ENCODE measurements at regions not wholly inside any gene's neighbourhood (a gene's known extent, or its start where the extent isn't known, plus 50 kb on each side); places are given as distances from the start of the nearest gene placed in this dataset.

DNA sequence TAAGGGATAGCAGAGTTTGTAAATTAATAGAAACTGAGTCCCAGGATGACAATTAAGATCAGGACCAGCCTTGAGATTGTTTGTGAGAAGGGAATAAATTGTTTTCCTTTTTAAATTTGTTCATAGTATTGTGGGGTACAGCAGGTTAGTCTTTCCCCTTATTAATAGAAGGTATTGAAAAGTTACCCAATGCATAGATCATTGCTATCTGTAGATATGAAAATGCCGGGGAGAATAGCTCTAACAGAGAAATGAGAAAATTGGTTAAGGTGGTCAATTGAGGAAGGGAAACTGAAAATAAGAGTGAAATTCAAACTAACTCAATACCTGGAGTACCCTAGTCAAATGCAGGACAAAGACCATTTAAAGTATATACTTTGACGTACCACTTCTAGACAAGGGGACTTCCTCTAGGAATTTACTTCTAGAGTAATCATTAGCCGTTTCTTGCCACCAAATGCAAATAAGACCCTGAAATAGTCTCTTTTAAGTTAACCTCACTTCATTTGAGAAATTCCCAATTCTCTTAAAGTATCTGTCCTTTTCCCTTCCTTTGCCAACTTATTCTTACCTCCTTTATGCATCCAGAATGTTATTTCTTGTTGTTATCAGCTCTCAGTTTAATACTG, 1224.4 kb upstream of the LRRTM1 start:
- Histone ChIP-seq H3K27ac (ENCODE audit: low read length) (no peak overlapping the region), H3K9me3 (ENCODE audit: control insufficient read depth, insufficient read depth, low read depth, low read length) (no peaks in the 10 kb centered on the region; the same call in 1 of the 2 replicates), H3K4me3 (ENCODE audit: low read depth in 2 of 2, low read length in 2 of 2) (no peak overlapping the region), H3K36me3 (ENCODE audit: control insufficient read depth, insufficient read depth, low read length) (no peaks in the 10 kb centered on the region), H3K27me3 (ENCODE audit: control insufficient read depth, insufficient read depth, low read length) (no peaks in the 10 kb centered on the region), H3K4me1 (ENCODE audit: control insufficient read depth, insufficient read depth, low read length) (no peaks in the 10 kb centered on the region)
- POLR2A ChIA-PET = no interaction called here
- TF ChIP-seq, protein P1, sequence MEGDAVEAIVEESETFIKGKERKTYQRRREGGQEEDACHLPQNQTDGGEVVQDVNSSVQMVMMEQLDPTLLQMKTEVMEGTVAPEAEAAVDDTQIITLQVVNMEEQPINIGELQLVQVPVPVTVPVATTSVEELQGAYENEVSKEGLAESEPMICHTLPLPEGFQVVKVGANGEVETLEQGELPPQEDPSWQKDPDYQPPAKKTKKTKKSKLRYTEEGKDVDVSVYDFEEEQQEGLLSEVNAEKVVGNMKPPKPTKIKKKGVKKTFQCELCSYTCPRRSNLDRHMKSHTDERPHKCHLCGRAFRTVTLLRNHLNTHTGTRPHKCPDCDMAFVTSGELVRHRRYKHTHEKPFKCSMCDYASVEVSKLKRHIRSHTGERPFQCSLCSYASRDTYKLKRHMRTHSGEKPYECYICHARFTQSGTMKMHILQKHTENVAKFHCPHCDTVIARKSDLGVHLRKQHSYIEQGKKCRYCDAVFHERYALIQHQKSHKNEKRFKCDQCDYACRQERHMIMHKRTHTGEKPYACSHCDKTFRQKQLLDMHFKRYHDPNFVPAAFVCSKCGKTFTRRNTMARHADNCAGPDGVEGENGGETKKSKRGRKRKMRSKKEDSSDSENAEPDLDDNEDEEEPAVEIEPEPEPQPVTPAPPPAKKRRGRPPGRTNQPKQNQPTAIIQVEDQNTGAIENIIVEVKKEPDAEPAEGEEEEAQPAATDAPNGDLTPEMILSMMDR (IDR thresholded peaks at IDR 0.05) = no peak
- TF ChIP-seq POLR2AphosphoS5 (IDR thresholded peaks at IDR 0.05; ENCODE audit: low read depth, low read length) = no peak
- TF ChIP-seq, protein P2, sequence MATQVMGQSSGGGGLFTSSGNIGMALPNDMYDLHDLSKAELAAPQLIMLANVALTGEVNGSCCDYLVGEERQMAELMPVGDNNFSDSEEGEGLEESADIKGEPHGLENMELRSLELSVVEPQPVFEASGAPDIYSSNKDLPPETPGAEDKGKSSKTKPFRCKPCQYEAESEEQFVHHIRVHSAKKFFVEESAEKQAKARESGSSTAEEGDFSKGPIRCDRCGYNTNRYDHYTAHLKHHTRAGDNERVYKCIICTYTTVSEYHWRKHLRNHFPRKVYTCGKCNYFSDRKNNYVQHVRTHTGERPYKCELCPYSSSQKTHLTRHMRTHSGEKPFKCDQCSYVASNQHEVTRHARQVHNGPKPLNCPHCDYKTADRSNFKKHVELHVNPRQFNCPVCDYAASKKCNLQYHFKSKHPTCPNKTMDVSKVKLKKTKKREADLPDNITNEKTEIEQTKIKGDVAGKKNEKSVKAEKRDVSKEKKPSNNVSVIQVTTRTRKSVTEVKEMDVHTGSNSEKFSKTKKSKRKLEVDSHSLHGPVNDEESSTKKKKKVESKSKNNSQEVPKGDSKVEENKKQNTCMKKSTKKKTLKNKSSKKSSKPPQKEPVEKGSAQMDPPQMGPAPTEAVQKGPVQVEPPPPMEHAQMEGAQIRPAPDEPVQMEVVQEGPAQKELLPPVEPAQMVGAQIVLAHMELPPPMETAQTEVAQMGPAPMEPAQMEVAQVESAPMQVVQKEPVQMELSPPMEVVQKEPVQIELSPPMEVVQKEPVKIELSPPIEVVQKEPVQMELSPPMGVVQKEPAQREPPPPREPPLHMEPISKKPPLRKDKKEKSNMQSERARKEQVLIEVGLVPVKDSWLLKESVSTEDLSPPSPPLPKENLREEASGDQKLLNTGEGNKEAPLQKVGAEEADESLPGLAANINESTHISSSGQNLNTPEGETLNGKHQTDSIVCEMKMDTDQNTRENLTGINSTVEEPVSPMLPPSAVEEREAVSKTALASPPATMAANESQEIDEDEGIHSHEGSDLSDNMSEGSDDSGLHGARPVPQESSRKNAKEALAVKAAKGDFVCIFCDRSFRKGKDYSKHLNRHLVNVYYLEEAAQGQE (IDR thresholded peaks at IDR 0.05; ENCODE audit: insufficient read depth in 1 of 2, low read depth in 2 of 2, low read length in 1 of 2) = no peak
- TF ChIP-seq TCF7L2 (IDR thresholded peaks at IDR 0.05; ENCODE audit: low read depth, low read length) = no peak
- TF ChIP-seq SIN3A (IDR thresholded peaks at IDR 0.05; ENCODE audit: borderline replicate concordance, insufficient read depth, low read depth, low read length) = no peak
- in situ Hi-C loops (cut with HindIII; ENCODE audit: low pct_unique_long_range_greater_than_20kb, low sequenced_read_pairs) = no loop called here
- CTCF ChIA-PET = no interaction called here
- BruUV-seq (replicated peaks) = no TSS peak
- DNase-seq (ENCODE audit: low read depth, low spot score) (no peak), ATAC-seq (no peak)
- intact Hi-C loops (cut with micrococcal nuclease; ENCODE audit: unreplicated experiment) = no loop called here

DNA sequence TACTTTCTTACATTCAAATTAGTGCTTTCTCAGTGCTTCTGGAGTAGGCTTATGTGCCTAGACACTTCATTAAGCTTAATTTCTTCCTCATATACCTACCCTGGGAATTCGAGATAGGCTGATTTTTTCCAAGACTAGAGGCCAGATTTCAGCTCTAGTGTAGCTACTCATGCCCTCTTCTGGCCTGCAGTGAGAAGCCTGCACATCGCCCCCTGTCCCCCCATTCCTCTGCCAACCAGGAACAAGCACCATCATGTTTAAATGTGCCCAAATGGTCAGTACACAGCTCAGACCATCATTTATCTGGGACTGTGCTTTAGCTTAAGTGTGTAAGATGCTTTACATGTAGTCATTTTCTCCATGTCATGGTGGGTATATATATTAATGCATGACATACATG, 1218.8 kb upstream of the LRRTM1 start:
- H3K36me3 ChIP-seq (ENCODE audit: control insufficient read depth, insufficient read depth, low read length) = no peaks in the 10 kb centered on the region
- DNase-seq (ENCODE audit: low read depth, low spot score) (no peak), ATAC-seq (no peak)
- in situ Hi-C loops (cut with HindIII; ENCODE audit: low pct_unique_long_range_greater_than_20kb, low sequenced_read_pairs) = no loop called here
- H3K27ac ChIP-seq (ENCODE audit: low read length) = no peak overlapping the region
- intact Hi-C loops (cut with micrococcal nuclease; ENCODE audit: unreplicated experiment) = no loop called here
- no peaks in the 10 kb centered on the region for H3K27me3 ChIP-seq (ENCODE audit: control insufficient read depth, insufficient read depth, low read length)
- ChIA-PET POLR2A (no interaction called here), CTCF (no interaction called here)
- TF ChIP-seq SIN3A (IDR thresholded peaks at IDR 0.05; ENCODE audit: borderline replicate concordance, insufficient read depth, low read depth, low read length) (no peak), TCF7L2 (IDR thresholded peaks at IDR 0.05; ENCODE audit: low read depth, low read length) (no peak), POLR2AphosphoS5 (IDR thresholded peaks at IDR 0.05; ENCODE audit: low read depth, low read length) (no peak)
- TF ChIP-seq, protein P1 (IDR thresholded peaks at IDR 0.05) = no peak
- TF ChIP-seq, protein P2 (IDR thresholded peaks at IDR 0.05; ENCODE audit: insufficient read depth in 1 of 2, low read depth in 2 of 2, low read length in 1 of 2) = no peak
- no TSS peak for BruUV-seq (replicated peaks)
- no peak overlapping the region for H3K4me3 ChIP-seq (ENCODE audit: low read depth in 2 of 2, low read length in 2 of 2)
- no peaks in the 10 kb centered on the region for H3K4me1 ChIP-seq (ENCODE audit: control insufficient read depth, insufficient read depth, low read length)
- H3K9me3 ChIP-seq (ENCODE audit: control insufficient read depth, insufficient read depth, low read depth, low read length) = no peaks in the 10 kb centered on the region

All from Panc1 (cell line).